Neuronal stem cell (in vitro differentiated cells): ENCODE measurements at regions not wholly inside any gene's neighbourhood (a gene's known extent, or its start where the extent isn't known, plus 50 kb on each side); places are given as distances from the start of the nearest gene placed in this dataset.

Experiments
- DNase-seq: peaks from one replicate; pipeline ENCODE4 v3.0.0-alpha.2; 2013; ENCODE audit warnings: low spot score
- H2AFZ ChIP-seq: one replicate; pipeline ENCODE4 v1.6.1; 2013; ENCODE audit warnings: mild to moderate bottlenecking, low read length, inconsistent platforms
- H2AK5ac ChIP-seq: 2 replicates; pipeline ENCODE4 v1.6.1; 2013; ENCODE audit warnings: low read depth, mild to moderate bottlenecking, inconsistent platforms, low read length, moderate library complexity, mixed read lengths
- H2BK120ac ChIP-seq: 2 replicates; pipeline ENCODE4 v1.6.1; 2013; ENCODE audit warnings: low read depth, mild to moderate bottlenecking, inconsistent platforms, low read length, moderate library complexity, mixed read lengths
- H2BK12ac ChIP-seq: one replicate; pipeline ENCODE4 v1.6.1; 2013; ENCODE audit warnings: low read length, inconsistent platforms
- H2BK15ac ChIP-seq: 2 replicates; pipeline ENCODE4 v1.6.1; 2013; ENCODE audit warnings: mild to moderate bottlenecking, low read length, inconsistent platforms, mixed read lengths
- H2BK5ac ChIP-seq: one replicate; pipeline ENCODE4 v1.6.1; 2013; ENCODE audit warnings: inconsistent platforms, mild to moderate bottlenecking, low read length, moderate library complexity
- H3K14ac ChIP-seq: one replicate; pipeline ENCODE4 v1.6.1; 2013; ENCODE audit warnings: low read length, inconsistent platforms
- H3K18ac ChIP-seq: 2 replicates; pipeline ENCODE4 v1.6.1; 2013; ENCODE audit warnings: low read length, inconsistent platforms
- H3K23ac ChIP-seq: 2 replicates; pipeline ENCODE4 v1.6.1; 2013; ENCODE audit warnings: low read depth, mild to moderate bottlenecking, mixed read lengths, low read length, inconsistent platforms; ENCODE audit not compliant: poor library complexity
- H3K27ac ChIP-seq: replicated peaks from 3 replicates; pipeline ENCODE4 v1.5.1; 2013; ENCODE audit warnings: low read length, inconsistent platforms
- H3K27me3 ChIP-seq, 3 experiments: 2 replicates each; pipeline ENCODE4 v1.6.1; 2013; ENCODE audit warnings: low read length in 3 of 3, mild to moderate bottlenecking in 2 of 3, inconsistent platforms in 1 of 3, low read depth in 1 of 3, mixed read lengths in 1 of 3, moderate library complexity in 1 of 3; ENCODE audit not compliant: control insufficient read depth in 3 of 3, insufficient read depth in 3 of 3
- H3K36me3 ChIP-seq, 2 donors: replicated peaks in 1 of 2; 2 replicates each; pipeline ENCODE4 v1.6.1; 2013; ENCODE audit warnings: low read length in 2 of 2; ENCODE audit not compliant: control insufficient read depth in 2 of 2, insufficient read depth in 2 of 2
- H3K4ac ChIP-seq: 2 replicates; pipeline ENCODE4 v1.6.1; 2013; ENCODE audit warnings: inconsistent platforms, mild to moderate bottlenecking, low read length, moderate library complexity
- H3K4me1 ChIP-seq, 2 donors: 1 replicate in 1 of 2; 2 replicates in 1 of 2; pipeline ENCODE4 v1.6.1; 2013; ENCODE audit warnings: low read length in 2 of 2, low read depth in 1 of 2; ENCODE audit not compliant: control insufficient read depth in 2 of 2, insufficient read depth in 1 of 2
- H3K4me2 ChIP-seq: one replicate; pipeline ENCODE4 v1.6.1; 2013; ENCODE audit warnings: mild to moderate bottlenecking, low read length, inconsistent platforms; ENCODE audit not compliant: insufficient read depth, poor library complexity, severe bottlenecking
- H3K4me3 ChIP-seq, 2 donors: 2 replicates each; pipeline ENCODE4 v1.5.1; 2013; ENCODE audit warnings: low read length in 2 of 2, mild to moderate bottlenecking in 2 of 2, inconsistent platforms in 1 of 2, moderate library complexity in 1 of 2
- H3K79me1 ChIP-seq: one replicate; pipeline ENCODE4 v1.6.1; 2013; ENCODE audit warnings: low read depth, mild to moderate bottlenecking, inconsistent platforms, low read length, moderate library complexity
- H3K9ac ChIP-seq: one replicate; pipeline ENCODE4 v1.6.1; 2013; ENCODE audit warnings: mild to moderate bottlenecking, low read depth, low read length, inconsistent platforms; ENCODE audit not compliant: poor library complexity
- H3K9me3 ChIP-seq, 2 donors: replicated peaks in 1 of 2; 2 replicates each; pipeline versions ENCODE3 to v1.6.1; 2013; ENCODE audit warnings: low read length in 2 of 2, mild to moderate bottlenecking in 2 of 2, inconsistent platforms in 1 of 2, low read depth in 1 of 2, mixed read lengths in 1 of 2, moderate library complexity in 1 of 2; ENCODE audit not compliant: control insufficient read depth in 2 of 2, insufficient read depth in 1 of 2
- H4K8ac ChIP-seq: one replicate; pipeline ENCODE4 v1.6.1; 2013; ENCODE audit warnings: low read depth, mild to moderate bottlenecking, inconsistent platforms, low read length, moderate library complexity
- H4K91ac ChIP-seq: one replicate; pipeline ENCODE4 v1.6.1; 2013; ENCODE audit warnings: low read length, low read depth, mild to moderate bottlenecking, inconsistent platforms; ENCODE audit not compliant: poor library complexity
- WGBS, 2 donors: extraction: QIAGEN DNeasy Blood & Tissue Kit; methylation state at CpG; one replicate each; pipeline ENCODE4 v1.1.7; 2013; ENCODE audit warnings: missing lambda C conversion rate in 2 of 2, mixed read lengths in 1 of 2; ENCODE audit not compliant: insufficient read length in 2 of 2, insufficient replicate concordance in 1 of 2; ENCODE audit errors: extremely low coverage in 2 of 2; 5-methylcytosine and 5-hydroxymethylcytosine counted together

- no peak for DNase-seq
- no peak overlapping the region for H3K23ac ChIP-seq
- no peak overlapping the region for H2BK12ac ChIP-seq
- H2AK5ac ChIP-seq, result no peak overlapping the region
- no peaks in the 10 kb centered on the region for H3K4me1 ChIP-seq
- H2AFZ ChIP-seq, result no peak overlapping the region
- H3K14ac ChIP-seq, result no peak overlapping the region
- no peak overlapping the region for H4K91ac ChIP-seq
- no peaks in the 10 kb centered on the region for H3K79me1 ChIP-seq
- H3K9me3 ChIP-seq, result no peaks in the 10 kb centered on the region
- H3K4ac ChIP-seq, result no peak overlapping the region
- no peaks in the 10 kb centered on the region for H3K27me3 ChIP-seq
- no peak overlapping the region for H2BK5ac ChIP-seq
- H3K27ac ChIP-seq, result no peak overlapping the region
- no peak overlapping the region for H3K4me3 ChIP-seq
- no peak overlapping the region for H2BK120ac ChIP-seq
- no peaks in the 10 kb centered on the region for H3K36me3 ChIP-seq
- no peak overlapping the region for H3K18ac ChIP-seq
- H4K8ac ChIP-seq, result no peak overlapping the region
- no peak overlapping the region for H3K9ac ChIP-seq
- H2BK15ac ChIP-seq, result no peak overlapping the region
- H3K4me2 ChIP-seq, result no peak overlapping the region
Observed at GRCh38 chr20:52443874-52444273, 252.3 kb upstream of the ZFP64 start.

- Histone ChIP-seq H3K4me1 (no peaks in the 10 kb centered on the region), H2BK12ac (no peak overlapping the region), H3K4ac (no peak overlapping the region), H3K9ac (no peak overlapping the region), H3K23ac (no peak overlapping the region), H3K9me3 (no peaks in the 10 kb centered on the region), H2AFZ (no peak overlapping the region), H2BK120ac (no peak overlapping the region), H4K91ac (no peak overlapping the region), H3K4me3 (no peak overlapping the region), H3K27me3 (no peaks in the 10 kb centered on the region), H4K8ac (no peak overlapping the region), H3K14ac (no peak overlapping the region), H3K18ac (no peak overlapping the region), H3K36me3 (no peaks in the 10 kb centered on the region), H2BK5ac (no peak overlapping the region), H3K79me1 (no peaks in the 10 kb centered on the region), H2BK15ac (no peak overlapping the region), H2AK5ac (no peak overlapping the region), H3K4me2 (no peak overlapping the region), H3K27ac (no peak overlapping the region)
- WGBS, 2 donors, result no CpG with 5 or more reads among the region's 5 CpGs
- DNase-seq, result no peak
Observed at GRCh38 chr20:52441710-52442109, 250.1 kb upstream of the ZFP64 start.

- no peaks in the 10 kb centered on the region for H3K79me1 ChIP-seq
- H3K4me3 ChIP-seq, result no peak overlapping the region
- H3K18ac ChIP-seq, result no peak overlapping the region
- no peaks in the 10 kb centered on the region for H3K9me3 ChIP-seq
- no peak overlapping the region for H3K23ac ChIP-seq
- H2AFZ ChIP-seq, result no peak overlapping the region
- no peaks in the 10 kb centered on the region for H3K36me3 ChIP-seq
- no CpG with 5 or more reads among the region's 4 CpGs for WGBS, 2 donors
- no peaks in the 10 kb centered on the region for H3K4me1 ChIP-seq
- no peak overlapping the region for H2BK5ac ChIP-seq
- H2AK5ac ChIP-seq, result no peak overlapping the region
- no peak overlapping the region for H2BK12ac ChIP-seq
- no peaks in the 10 kb centered on the region for H3K27me3 ChIP-seq
- no peak overlapping the region for H3K4ac ChIP-seq
- H4K91ac ChIP-seq, result no peak overlapping the region
- H2BK120ac ChIP-seq, result no peak overlapping the region
- no peak overlapping the region for H3K9ac ChIP-seq
- H4K8ac ChIP-seq, result no peak overlapping the region
- H2BK15ac ChIP-seq, result no peak overlapping the region
- DNase-seq, result no peak
- no peak overlapping the region for H3K27ac ChIP-seq
- no peak overlapping the region for H3K4me2 ChIP-seq
- no peak overlapping the region for H3K14ac ChIP-seq
Observed at GRCh38 chr20:52439375-52439774, 247.8 kb upstream of the ZFP64 start.

GRCh38 chr20:52438326-52438963, 246.9 kb upstream of the ZFP64 start:
- H3K18ac ChIP-seq, result no peak overlapping the region
- H3K9me3 ChIP-seq, result no peaks in the 10 kb centered on the region
- H3K14ac ChIP-seq, result no peak overlapping the region
- no peaks in the 10 kb centered on the region for H3K4me1 ChIP-seq
- no peak overlapping the region for H2BK5ac ChIP-seq
- no peak overlapping the region for H3K4me2 ChIP-seq
- H3K9ac ChIP-seq, result no peak overlapping the region
- H3K4me3 ChIP-seq, result no peak overlapping the region
- H2AFZ ChIP-seq, result no peak overlapping the region
- H3K79me1 ChIP-seq, result no peaks in the 10 kb centered on the region
- no peak overlapping the region for H2BK12ac ChIP-seq
- H2BK15ac ChIP-seq, result no peak overlapping the region
- no CpG with 5 or more reads among the region's 8 CpGs for WGBS, 2 donors
- no peaks in the 10 kb centered on the region for H3K27me3 ChIP-seq
- H2BK120ac ChIP-seq, result no peak overlapping the region
- DNase-seq, result no peak
- no peak overlapping the region for H3K23ac ChIP-seq
- no peak overlapping the region for H3K4ac ChIP-seq
- H2AK5ac ChIP-seq, result no peak overlapping the region
- H3K27ac ChIP-seq, result no peak overlapping the region
- H4K91ac ChIP-seq, result no peak overlapping the region
- H3K36me3 ChIP-seq, result no peaks in the 10 kb centered on the region
- H4K8ac ChIP-seq, result no peak overlapping the region
